Peyer's patch (tissue), 4 donors: ENCODE measurements at regions not wholly inside any gene's neighbourhood (a gene's known extent, or its start where the extent isn't known, plus 50 kb on each side); places are given as distances from the start of the nearest gene placed in this dataset.

Source experiments
- DNase-seq, 3 donors: peaks; one replicate each; pipeline ENCODE4 v3.0.0-alpha.2; 2017 to 2019
- H3K27ac ChIP-seq, 4 donors: fragments of 200-600 bp; sonication (generic); one replicate each; pipeline ENCODE4 v1.5.1; 2016 to 2019
- H3K27me3 ChIP-seq, 2 donors: fragments of 200-600 bp; sonication (generic); one replicate each; pipeline ENCODE4 v1.5.1; 2019
- H3K36me3 ChIP-seq, 3 donors: fragments of 200-600 bp; sonication (generic); one replicate each; pipeline ENCODE4 v1.5.1; 2016 to 2019
- H3K4me1 ChIP-seq, 4 donors: fragments of 200-600 bp; sonication (generic); one replicate each; pipeline ENCODE4 v1.5.1; 2016 to 2019
- H3K4me3 ChIP-seq, 4 donors: fragments of 200-600 bp; sonication (generic); 1 replicate in 3 of 4; 2 replicates in 1 of 4; pipeline ENCODE4 v1.5.1; 2016 to 2019; ENCODE audit warnings: mild to moderate bottlenecking in 1 of 4
- H3K9me3 ChIP-seq, 4 donors: fragments of 200-600 bp; sonication (generic); one replicate each; pipeline ENCODE4 v1.5.1; 2016 to 2019; ENCODE audit warnings: mild to moderate bottlenecking in 1 of 4
- CTCF ChIP-seq, 6 experiments: fragments of 450-650 bp in 4 of 6; fragments of 200-600 bp in 2 of 6; sonication (generic) in 1 of 6; IDR thresholded peaks; one replicate each; pipeline ENCODE4 v1.5.1; 2017 to 2019; ENCODE audit warnings: antibody characterized with exemption in 6 of 6, mild to moderate bottlenecking in 3 of 6, moderate library complexity in 1 of 6
- POLR2A ChIP-seq, 2 donors: fragments of 450-650 bp; IDR thresholded peaks; one replicate each; pipeline ENCODE4 v1.5.1; 2017; ENCODE audit warnings: antibody characterized with exemption in 2 of 2, mild to moderate bottlenecking in 2 of 2, moderate library complexity in 2 of 2

GRCh38 chr9:118273048-118273447 lies 568.8 kb downstream of the TLR4 start:
- no peaks in the 10 kb centered on the region for H3K9me3 ChIP-seq
- TF ChIP-seq CTCF (IDR thresholded peaks at IDR 0.05), result no peak
- DNase-seq, result no peak
- no peak overlapping the region for H3K4me3 ChIP-seq
- H3K27ac ChIP-seq, result no peak overlapping the region
- H3K4me1 ChIP-seq, result no peaks in the 10 kb centered on the region
- no peaks in the 10 kb centered on the region for H3K36me3 ChIP-seq
- H3K27me3 ChIP-seq, result no peaks in the 10 kb centered on the region

GRCh38 chr9:118276784-118277183 lies 572.6 kb downstream of the TLR4 start:
- Histone ChIP-seq H3K4me3 (no peak overlapping the region), H3K27me3 (no peaks in the 10 kb centered on the region), H3K4me1 (no peaks in the 10 kb centered on the region), H3K9me3 (no peaks in the 10 kb centered on the region), H3K27ac (no peak overlapping the region), H3K36me3 (no peaks in the 10 kb centered on the region)
- peak in 2 of 6 experiments; percentile 10 to 26 for TF ChIP-seq CTCF (IDR thresholded peaks at IDR 0.05)
- no peak for TF ChIP-seq POLR2A (IDR thresholded peaks at IDR 0.05)
- no peak for DNase-seq

DNA sequence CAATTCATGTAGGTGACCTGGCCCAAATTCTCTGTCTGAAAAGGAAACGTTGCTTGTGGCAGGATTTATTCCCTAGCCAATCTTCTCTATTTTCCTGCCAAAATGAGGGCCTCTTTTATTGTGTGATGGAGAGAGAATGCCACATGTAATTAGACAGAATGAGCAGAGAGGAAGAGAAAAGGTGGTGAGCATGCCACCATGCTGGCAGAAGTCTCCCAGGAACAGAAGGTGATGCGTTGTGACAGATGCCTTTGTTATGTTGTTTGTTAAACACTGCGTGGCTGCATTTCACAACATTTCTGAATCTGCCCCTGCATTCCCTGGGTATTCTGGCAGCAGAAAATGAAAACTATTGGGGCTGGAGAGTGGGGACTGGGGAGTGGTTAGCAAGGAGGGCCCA lies 577.6 kb downstream of the TLR4 start:
- DNase-seq, result no peak
- Histone ChIP-seq H3K4me3 (no peak overlapping the region), H3K4me1 (no peaks in the 10 kb centered on the region), H3K27ac (no peak overlapping the region), H3K27me3 (no peaks in the 10 kb centered on the region), H3K9me3 (no peaks in the 10 kb centered on the region), H3K36me3 (no peaks in the 10 kb centered on the region)
- TF ChIP-seq POLR2A (IDR thresholded peaks at IDR 0.05) (no peak), CTCF (IDR thresholded peaks at IDR 0.05) (no peak)

DNA sequence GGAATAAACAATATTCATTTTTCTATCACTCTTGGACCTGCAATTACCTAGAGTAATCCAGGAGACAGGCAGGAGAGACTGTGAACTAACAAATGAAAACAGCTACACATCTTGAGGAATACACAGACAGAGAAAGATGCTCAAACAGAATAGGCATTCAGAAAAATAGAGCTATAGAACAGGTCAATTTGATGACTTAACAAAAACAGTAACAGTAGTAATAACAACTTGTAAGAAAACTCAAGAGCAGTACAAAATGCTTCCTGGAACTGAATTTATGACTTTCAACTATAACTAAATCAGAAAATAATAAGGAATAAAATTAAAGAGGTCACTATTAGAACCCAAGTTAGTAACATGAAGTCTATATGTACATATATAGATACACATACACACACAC lies 579.3 kb downstream of the TLR4 start:
- H3K27me3 ChIP-seq, result no peaks in the 10 kb centered on the region
- H3K36me3 ChIP-seq, result no peaks in the 10 kb centered on the region
- H3K4me1 ChIP-seq, result no peaks in the 10 kb centered on the region
- H3K4me3 ChIP-seq, result no peak overlapping the region
- no peaks in the 10 kb centered on the region for H3K9me3 ChIP-seq
- no peak for TF ChIP-seq POLR2A (IDR thresholded peaks at IDR 0.05)
- TF ChIP-seq CTCF (IDR thresholded peaks at IDR 0.05), result no peak
- DNase-seq, result no peak
- no peak overlapping the region for H3K27ac ChIP-seq

GRCh38 chr9:118290116-118290515 lies 585.9 kb downstream of the TLR4 start:
- no peak for TF ChIP-seq POLR2A (IDR thresholded peaks at IDR 0.05)
- no peak for TF ChIP-seq CTCF (IDR thresholded peaks at IDR 0.05)
- H3K36me3 ChIP-seq, result no peaks in the 10 kb centered on the region
- no peak overlapping the region for H3K27ac ChIP-seq
- no peak for DNase-seq
- no peak overlapping the region for H3K4me3 ChIP-seq
- H3K4me1 ChIP-seq, result no peaks in the 10 kb centered on the region
- H3K9me3 ChIP-seq, result no peaks in the 10 kb centered on the region
- H3K27me3 ChIP-seq, result no peaks in the 10 kb centered on the region

- H3K4me1 ChIP-seq, result no peaks in the 10 kb centered on the region
Measured at GRCh38 chr9:118295413-118295812, 591.2 kb downstream of the TLR4 start.

More at GRCh38 chr9:118295413-118295812, 591.2 kb downstream of the TLR4 start:
- TF ChIP-seq POLR2A (IDR thresholded peaks at IDR 0.05) (no peak), CTCF (IDR thresholded peaks at IDR 0.05) (no peak)
- Histone ChIP-seq H3K4me3 (no peak overlapping the region), H3K36me3 (no peaks in the 10 kb centered on the region), H3K9me3 (no peaks in the 10 kb centered on the region), H3K27ac (no peak overlapping the region), H3K27me3 (no peaks in the 10 kb centered on the region)
- DNase-seq, result no peak
